NCI-H1048 (cell line): ENCODE measurements at regions not wholly inside any gene's neighbourhood (a gene's known extent, or its start where the extent isn't known, plus 50 kb on each side); places are given as distances from the start of the nearest gene placed in this dataset.
"Not testable (repeated sequence)": the region's sequence is repeated elsewhere in the genome, so short reads cannot be mapped to it uniquely, and the experiment has no call there.

Experiments
- DNase-seq: peaks from one replicate; lab custom pipeline; 2025; lab: John Stamatoyannopoulos, UW

DNA sequence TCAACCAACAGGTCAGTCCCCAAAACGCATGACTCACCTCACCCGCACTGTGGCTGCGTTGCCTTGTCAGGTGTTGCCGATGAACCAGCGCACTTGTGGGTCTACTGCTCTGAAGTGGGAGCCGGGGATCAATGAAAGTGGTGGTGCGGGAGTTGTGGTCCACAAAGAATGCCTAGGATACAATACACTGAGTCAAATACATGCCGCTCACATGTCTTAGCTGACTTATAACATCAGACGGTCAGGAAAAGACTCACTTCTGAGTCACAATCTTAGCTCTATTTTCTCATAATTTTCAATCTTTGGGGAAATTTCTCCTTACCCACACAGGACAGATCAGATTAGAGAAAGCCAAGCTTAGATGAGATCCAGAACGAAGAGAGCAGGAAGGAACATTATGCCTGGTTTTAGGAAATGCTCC, 107.1 kb upstream of the STK17B start:
- no peak for DNase-seq

DNA sequence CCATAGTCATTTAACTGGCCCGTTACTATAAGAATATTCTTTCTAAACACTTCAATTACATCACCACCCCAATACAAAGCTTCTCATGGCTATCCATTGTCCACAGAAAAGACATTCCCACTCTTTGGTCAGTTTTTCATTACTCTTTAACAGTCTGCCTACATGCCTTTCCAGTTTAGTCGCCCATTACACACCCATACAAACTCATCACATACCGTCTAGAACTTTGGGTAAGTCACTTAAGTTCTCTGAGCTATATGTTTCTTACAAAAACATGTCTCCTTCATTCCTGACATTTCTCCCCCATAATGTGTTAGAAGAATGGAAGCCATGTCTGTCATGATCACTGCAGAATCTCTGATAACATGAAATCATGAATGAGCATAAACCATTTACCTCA, 108.2 kb upstream of the STK17B start:
- DNase-seq = no peak

DNA sequence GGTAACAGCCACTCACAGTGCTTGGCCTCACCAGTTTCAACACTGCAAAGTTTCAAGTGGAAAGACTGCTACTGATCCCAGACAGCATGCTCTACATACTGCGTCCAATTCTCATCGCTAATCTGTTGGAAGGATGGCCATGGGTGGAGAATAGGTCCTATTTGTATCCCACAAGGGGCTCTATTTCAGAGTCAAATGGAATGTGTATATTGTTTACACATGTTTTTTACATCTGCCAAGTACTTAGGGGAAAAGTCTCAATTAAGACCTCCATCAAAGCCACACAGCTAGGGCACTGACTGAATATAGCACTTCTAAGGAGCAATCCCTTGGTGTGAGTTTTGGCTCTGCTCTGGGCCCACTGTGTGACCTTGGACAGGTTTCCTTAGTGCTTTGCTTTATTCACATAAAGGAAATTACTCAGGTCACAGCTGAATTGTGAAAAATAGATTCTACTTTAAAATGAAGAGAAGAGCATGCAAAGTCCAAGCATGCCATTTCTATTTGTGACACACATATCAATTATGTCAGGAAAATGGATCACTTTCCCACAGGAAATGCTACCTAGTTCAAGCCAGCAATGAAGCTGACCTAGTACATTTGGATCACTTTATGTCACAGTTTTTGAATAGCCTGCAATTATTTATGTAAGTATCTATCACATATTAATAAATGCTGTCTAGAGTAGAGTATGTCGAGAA, 112.9 kb upstream of the STK17B start:
- no peak for DNase-seq

DNA sequence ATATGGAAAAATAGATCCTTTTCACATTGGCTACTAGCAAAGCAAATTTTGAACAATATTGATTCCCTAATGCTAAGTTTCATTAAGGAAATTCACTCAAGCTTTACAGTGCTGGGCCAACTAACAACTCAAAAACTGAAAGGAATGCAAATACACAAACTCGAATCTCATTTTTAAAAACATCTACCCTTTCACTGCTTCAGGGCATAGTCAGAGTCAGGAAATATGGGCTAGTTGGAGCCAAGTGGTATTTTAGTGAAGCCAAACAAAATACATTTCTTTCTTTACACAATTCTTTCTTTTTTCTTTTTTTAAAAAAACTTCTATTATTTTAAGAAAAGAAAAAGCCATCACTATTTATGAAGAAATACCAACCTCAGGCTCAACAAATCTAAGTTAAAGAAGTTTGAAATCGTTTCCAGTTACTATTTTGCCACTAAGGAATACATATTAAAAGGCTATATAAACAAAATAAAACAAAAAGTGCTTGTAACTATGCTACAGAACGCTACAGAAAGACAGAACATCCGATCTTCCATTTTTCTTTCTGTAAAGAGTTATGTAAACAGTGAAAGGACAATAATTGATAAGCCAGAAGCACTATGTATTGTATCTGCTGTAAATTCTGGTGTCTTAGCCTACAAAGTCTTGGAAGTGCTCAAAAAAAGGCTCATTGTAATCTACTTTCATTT, 113.6 kb upstream of the STK17B start:
- DNase-seq = no peak

DNA sequence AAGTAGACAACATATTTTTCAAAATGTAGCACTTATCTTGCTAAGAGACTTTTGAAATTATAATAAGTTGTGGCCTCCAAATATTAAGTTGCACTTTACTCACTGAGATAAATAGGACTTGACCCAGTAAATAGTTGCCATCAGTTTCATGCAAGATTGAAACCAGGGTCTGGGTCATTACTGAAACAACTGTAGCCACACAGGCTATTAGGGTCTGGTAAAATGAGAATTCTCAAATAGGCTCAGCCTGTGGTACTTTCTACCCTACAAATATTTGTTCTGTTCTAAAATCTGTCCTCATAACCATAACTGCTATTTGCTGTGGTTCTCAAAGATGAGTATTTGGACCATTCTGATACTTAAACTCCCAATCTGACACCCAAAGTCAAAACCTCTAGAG, 115.4 kb upstream of the STK17B start:
- DNase-seq = no peak

DNA sequence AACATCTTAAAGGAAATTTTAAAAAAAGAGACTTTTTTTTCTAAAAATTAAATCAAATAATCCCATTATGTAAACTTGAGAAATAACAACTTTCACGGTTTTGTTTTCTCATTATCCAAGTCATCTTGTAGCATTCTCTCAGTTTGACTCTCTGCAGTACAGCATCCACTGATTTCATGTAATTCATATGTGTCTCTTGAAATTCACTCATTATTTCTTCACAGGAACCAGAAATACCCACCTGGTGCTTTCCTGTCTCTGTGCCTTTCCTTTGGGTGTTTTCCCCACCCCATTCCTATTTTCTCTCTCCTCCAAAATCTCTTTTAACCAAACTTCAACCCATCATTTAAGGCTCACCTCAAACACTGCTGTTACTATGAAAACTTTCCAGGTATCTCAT, 116.1 kb upstream of the STK17B start:
- no peak for DNase-seq

DNA sequence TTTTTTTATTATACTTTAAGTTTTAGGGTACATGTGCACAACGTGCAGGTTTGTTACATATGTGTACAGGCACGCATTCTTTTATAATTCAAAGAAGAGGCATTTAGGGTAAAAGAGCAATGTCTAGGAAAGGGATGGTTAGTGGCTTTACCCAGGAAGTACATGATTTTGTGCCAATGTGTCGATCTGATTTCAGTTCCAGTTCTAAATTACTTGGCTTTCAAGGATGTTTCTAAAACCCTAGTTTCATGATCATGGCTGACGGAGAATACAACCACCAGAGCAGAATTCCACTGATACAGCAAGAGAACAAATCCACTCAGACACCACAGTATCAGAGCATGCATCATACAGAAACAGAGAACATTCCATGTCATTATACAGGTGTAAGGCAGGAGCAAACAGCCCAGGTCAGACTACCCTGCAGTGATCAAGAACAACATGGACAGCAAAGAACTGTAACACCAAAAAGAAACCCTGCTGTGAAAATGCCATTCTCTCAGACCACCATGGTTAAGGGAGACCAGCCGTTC, 116.7 kb upstream of the STK17B start:
- no peak for DNase-seq

DNA sequence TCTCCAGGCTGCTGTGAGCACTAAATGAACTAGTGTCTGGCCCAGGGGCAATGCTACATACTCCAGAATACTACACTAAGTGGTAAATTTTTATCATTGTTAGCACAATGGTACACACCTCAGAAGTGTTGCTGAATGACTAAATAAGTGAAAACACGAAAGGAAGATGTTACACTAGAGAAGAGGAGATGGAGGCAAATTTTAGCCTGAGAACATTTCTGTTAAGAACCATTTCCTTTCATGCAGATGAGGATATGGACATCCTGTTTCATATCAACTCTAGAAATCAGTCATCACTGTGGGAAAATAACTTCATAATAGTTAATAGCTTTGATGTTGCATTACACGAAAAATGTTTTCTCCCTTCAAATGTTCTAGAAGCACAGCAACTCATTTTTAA, 117.6 kb upstream of the STK17B start:
- DNase-seq = no peak

DNA sequence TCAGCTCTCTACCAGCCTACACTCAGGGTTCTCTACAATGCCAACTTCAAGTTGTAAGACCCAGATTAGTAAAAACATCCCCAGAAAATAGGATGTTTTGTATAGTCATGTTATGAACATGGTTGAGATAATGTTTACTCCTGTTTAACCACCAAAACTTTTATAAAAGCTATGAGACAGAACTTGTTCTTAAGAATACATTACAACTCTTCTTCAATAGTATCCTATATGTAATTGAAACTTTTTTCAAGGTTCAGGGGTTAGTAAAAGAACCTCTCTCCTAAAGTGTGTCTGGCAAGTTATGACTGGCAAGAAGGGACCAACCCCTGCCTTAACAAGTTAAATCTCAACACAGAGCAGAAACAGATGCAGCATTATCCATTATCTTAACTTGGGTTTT, 118.8 kb upstream of the STK17B start:
- DNase-seq = no peak

DNA sequence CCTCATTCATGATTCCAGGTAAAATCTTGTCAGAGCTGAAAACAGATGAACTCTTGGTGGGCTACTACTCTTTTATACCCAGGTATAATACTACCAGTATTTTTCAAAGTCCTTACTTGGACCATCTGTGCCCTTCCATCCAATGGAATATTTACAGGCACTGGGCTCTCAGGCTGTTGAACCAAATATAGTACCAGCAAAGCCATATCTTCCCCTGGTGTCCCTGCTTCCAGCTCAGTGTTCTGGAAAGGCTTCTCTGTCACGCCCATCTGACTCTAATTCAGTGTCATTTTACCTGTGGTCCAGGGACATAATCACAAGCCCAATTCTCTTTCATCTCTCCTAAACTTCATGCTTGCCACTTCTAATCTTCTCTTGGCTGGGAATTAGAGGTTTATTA, 119.2 kb upstream of the STK17B start:
- no peak for DNase-seq

DNA sequence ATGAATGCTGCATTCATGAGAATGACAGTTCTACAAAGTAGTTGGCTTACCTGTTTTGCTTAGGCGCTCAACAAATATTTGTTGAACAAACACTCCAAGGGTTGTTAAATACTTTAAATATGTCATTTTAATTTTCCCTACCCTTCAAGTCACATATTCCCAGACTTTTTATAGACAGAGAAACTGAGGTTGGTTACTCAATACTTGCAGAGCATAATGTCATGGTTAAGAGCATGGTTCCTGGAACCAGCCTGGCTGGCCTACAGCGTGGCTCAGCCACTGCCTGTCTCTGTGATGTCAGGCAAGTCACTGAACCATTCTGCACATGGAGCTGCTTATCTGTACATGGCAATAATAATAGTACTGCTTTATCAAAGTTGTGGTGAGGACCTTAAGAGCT, 120.0 kb upstream of the STK17B start:
- no peak for DNase-seq

DNA sequence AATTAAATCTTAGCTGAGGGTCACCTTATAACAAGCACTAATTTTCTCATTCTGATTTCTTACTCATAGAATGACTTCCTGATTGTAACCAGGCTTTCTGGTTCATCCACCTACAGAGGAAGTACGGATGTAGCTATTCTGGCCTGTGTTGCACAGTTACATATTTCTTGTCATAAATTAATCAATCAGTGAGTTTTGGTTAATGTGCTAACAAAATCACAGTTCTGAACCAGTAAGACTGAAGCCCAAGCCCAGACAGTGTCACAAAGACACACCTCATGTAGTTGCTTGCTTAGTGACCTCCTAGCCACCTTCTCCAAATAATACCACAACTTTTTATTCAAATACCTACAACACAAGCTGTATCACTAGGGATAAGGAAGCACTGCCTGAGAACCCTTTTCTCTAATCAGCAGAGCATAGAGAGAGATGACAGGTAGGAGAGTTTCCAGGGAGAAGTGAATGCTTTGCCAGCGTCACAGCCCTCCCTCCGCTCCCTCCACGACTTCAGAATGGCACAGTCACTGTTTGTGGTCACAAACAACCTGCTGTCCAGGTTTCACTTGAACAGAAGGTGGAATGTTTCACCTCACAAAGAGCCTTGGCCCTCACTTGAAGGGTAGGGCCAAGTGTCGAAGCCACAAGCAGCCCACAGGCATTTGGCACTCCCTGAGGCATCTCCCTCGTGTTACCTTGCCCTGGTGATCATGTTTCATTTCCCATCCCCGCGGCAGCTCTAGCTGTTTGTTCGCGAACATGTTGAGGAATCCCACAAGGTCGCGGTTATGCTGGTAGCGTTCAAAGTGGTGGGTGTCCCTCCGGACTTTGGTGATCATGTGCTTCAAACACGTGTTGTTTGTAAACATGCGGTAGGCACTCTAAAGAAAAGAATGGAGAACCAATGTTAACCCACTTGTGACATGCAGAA, 120.8 kb upstream of the STK17B start:
- no peak for DNase-seq

DNA sequence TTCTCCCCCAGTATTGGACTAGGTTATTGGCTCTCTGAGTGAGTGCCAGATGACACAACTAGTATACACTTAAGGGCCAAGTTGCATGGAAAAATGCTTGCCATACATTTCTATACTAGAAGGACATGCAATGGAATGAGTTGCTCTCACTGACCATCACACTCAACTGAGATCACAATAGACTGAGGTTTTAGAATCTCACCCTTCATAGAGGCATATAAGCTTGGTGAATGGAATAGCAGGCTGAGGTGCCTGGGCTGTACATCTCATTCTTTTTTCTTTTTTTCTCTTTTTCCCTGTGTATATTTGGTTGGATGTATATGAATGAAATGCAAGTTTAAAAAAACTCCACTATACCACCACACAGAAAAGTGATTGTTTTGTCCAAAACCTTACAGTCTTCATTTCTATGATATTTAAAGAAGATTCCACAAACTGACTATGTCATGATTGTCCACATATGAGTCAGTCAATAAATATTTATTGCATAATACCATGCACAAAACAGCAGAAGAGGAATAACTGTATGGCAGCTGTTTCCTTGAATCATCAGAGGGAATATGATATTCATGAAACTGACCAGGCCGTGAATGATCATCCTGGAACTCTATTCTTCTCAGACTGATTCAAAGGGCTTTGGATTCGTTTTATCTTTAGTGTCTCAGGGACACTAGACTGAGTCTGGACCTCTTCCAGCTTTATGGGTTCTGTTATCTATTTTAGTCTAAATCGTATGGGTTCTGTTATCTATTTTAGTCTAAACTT, 122.6 kb upstream of the STK17B start:
- no peak for DNase-seq

DNA sequence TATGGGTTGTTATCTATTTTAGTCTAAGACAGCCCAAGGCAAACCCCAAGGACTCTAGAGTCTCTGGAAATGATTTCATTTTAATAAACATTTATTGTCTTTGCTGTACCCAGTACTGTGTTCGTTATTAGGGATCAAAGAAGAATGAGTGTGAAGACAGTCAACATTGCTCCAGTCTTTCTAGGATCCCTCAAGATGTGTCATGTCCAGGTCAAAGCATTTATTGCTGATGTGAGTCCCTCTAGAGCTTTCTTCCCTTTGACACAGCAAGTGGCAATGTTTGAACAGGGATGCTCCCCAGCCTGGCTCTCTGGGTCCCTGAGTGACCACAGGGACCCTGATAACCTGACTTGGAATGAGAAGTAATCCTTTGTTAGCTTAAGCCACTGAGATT, 123.1 kb upstream of the STK17B start:
- DNase-seq = no peak

DNA sequence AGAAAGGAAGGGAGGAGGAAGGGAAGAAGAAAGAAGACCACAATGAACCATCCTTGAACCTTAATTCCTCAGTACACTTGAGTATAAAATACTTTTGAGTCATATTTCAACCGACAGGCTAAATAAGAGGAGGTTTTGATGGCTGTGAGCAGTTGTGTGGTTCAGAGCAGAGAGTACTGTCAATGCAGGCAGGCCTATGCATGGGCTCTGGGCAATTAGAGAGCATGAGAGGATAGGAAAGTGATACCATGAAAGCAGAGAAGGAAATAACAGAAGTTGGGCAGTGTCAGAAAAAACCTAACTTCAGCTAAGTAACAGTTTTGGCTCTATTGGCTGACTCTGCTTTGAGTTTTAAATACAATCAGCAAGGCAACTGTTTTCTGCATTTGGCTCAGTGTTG, 123.6 kb upstream of the STK17B start:
- no peak for DNase-seq

DNA sequence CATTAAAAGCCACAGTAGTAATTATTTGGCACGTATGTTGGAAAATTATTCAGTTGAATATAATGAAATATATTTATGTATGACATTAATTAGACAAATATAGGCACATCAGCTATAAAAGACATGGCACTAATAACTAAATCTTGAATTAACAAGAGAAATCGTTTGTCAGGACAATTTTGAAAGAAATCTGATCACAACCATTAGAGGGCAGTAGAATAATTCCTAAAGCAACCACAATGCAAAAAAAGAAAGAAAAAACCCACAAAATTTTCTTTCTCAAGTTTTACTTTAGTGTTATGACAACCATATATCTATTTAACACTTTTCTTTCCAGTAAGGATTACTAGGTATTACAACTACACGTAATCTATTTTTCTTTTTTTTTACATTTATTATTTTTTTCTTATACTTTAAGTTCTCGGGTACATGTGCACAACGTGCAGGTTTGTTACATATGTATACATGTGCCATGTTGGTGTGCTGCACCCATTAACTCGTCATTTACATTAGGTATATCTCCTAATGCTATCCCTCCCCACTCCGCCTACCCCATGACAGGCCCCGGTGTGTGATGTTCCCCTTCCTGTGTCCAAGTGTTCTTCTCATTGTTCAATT, 126.8 kb upstream of the STK17B start:
- DNase-seq = not testable (repeated sequence)

DNA sequence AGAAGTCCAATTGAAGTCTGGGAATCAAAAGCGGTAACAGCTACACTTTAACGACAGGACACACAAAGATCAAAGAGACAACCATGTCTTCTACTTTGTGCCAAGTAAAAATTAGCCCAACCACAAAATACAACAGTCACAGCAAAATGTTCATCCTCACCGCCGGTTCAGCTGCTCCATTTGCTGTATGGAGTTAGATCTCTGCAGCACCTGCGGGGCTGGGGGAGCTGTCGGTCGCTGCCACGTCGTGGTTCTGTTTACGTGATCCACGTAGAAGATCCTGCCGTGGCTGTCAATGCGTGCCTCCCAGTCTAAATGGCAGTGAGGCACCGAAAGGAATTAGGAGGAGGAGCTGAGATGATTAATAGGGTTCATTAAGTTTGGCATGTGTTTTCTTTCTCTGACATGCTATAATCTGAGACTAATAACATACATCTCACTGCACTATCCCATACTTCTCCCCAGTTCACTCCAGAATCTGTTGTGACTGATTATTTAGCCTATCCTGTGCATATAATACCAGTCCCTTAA, 136.5 kb upstream of the STK17B start:
- no peak for DNase-seq

DNA sequence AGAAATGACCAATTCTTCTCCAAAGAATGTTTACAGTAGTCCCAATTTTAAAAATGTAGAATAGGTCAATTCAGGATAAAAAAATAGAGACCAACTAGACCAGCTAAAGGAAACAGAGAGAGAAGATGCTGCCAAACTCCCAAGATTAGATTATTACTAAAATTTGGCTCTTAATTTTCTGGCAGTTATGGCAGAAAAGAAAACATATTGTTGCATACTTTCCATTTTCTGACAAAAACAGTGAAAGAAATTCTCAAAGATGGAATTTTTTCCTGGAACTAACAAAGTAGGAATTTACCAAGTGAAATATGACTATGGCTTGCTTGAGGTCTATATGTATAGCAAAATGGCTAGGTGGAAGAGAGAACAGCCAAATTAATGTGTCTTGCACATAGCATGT, 138.3 kb upstream of the STK17B start:
- no peak for DNase-seq

DNA sequence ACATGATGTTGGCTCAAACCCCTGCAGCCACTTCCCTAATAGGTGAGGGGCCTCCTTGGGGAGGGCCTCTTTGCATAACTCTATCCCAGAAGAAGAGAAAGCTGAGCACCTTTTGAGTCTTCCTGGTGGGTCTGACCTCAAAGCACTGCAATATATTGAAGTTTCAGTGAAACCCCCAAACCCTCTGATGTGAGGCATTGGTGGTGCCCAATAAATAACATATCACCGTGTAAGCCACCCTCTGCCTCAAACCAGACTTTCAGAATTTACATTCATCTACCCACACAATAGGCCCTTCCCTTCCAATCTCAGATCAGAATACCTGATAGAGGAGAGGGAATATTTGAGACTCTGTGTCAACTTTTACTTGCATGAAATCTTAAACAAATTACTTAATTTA, 142.8 kb upstream of the STK17B start:
- DNase-seq = no peak

DNA sequence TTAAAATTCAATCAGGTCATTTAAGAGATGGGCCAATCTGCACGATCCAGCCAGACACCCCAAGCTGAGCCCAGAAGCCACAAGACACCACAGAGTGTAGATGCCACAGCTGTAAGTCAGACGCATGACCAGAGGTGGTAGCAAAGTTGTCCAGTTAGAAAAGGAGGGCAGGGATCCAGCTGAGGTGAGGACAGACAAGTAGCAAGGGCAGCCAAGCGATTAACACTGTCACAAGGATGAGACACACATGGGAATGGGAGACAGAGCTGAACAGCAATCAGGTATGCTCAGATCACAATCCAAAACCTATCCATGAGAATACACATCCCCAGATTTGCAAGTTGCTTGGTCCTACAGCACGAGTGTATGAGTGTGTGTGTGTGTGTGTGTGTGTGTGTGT, 143.4 kb upstream of the STK17B start:
- DNase-seq = no peak

DNA sequence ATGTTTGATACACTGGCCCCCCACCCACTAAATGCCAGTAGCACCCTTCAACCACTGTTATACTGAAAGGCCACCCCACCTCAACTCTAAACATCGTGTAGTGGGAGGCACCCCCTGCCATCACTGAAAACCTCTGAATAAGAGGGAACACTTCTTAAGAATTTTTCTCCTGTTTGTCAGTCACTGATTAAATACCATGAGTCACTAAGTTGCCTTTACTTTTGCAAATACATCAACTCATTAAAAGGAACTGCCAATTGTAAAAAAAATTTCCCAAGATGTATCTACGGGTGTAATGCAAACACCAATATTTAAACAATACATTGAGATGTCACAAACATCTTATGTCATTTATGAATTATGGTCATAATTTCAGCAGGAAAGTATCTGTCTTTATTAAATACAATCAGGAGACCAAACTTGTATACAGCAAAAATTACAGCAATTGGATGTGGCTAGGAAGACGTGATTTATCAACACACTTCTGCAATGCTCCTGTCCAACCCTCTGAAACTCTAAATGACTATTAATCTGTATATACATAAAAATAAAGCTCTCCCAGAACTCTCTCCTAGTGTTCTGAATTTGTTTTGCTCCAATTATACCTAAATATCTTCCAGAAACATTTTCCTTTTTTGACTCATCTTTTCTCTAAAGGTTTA, 144.1 kb upstream of the STK17B start:
- no peak for DNase-seq
